Fibroblast of lung (primary cell): ENCODE measurements at regions not wholly inside any gene's neighbourhood (a gene's known extent, or its start where the extent isn't known, plus 50 kb on each side); places are given as distances from the start of the nearest gene placed in this dataset.

Source experiments
- EZH2 ChIP-seq: IDR thresholded peaks from 2 replicates; pipeline ENCODE4 v1.5.1; 2012; ENCODE audit warnings: low read length, control low read depth, mild to moderate bottlenecking; ENCODE audit errors: missing control alignments
- TF ChIP-seq, protein P1 (sequence below), 2 donors: IDR thresholded peaks in 1 of 2; conservative IDR thresholded peaks in 1 of 2; 1 replicate in 1 of 2; 2 replicates in 1 of 2; pipeline ENCODE4 v1.5.1; 2011 to 2012; ENCODE audit warnings: low read length in 2 of 2, control low read depth in 1 of 2, inconsistent platforms in 1 of 2, low read depth in 1 of 2, mild to moderate bottlenecking in 1 of 2

DNA sequence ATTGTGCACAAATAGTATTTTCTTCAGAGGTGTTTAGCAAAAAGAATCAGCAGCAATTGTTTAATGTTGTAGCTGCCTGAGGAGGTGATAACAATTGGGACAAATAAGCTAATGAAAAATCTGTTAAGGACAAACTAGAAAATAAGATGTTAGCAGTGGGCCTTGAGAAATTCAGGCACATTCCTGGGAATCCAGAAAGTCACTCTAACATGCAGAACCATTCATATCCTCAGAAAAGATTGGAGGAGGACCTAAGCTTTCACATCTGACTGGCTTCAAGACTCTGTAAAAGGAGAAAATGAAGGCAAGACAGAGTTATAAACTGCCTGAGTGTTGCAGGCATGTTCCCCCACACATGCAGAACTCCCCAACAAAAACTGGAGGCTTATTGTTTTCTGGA is 353.5 kb upstream of the RGPD4 start:
- TF ChIP-seq, protein P1, sequence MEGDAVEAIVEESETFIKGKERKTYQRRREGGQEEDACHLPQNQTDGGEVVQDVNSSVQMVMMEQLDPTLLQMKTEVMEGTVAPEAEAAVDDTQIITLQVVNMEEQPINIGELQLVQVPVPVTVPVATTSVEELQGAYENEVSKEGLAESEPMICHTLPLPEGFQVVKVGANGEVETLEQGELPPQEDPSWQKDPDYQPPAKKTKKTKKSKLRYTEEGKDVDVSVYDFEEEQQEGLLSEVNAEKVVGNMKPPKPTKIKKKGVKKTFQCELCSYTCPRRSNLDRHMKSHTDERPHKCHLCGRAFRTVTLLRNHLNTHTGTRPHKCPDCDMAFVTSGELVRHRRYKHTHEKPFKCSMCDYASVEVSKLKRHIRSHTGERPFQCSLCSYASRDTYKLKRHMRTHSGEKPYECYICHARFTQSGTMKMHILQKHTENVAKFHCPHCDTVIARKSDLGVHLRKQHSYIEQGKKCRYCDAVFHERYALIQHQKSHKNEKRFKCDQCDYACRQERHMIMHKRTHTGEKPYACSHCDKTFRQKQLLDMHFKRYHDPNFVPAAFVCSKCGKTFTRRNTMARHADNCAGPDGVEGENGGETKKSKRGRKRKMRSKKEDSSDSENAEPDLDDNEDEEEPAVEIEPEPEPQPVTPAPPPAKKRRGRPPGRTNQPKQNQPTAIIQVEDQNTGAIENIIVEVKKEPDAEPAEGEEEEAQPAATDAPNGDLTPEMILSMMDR (conservative IDR thresholded peaks at IDR 0.05 in 1 of 2, IDR thresholded peaks at IDR 0.05 in 1 of 2; ENCODE audit: low read depth in 1 of 2, low read length in 2 of 2), result no peak
- no peak for TF ChIP-seq EZH2
